GM23248 (cell line): ENCODE measurements at regions not wholly inside any gene's neighbourhood (a gene's known extent, or its start where the extent isn't known, plus 50 kb on each side); places are given as distances from the start of the nearest gene placed in this dataset.

Experiments used
- DNase-seq: peaks from one replicate; pipeline ENCODE4 v3.0.0-alpha.2; 2015
- H2AFZ ChIP-seq: fragments of 200-600 bp; sonication (generic); 2 replicates; pipeline ENCODE4 v1.6.1; 2016; ENCODE audit warnings: antibody characterized with exemption
- H3F3A ChIP-seq: fragments of 200-600 bp; sonication (generic); 2 replicates; pipeline ENCODE4 v1.6.1; 2016; ENCODE audit warnings: mild to moderate bottlenecking, antibody characterized with exemption, mixed run types; ENCODE audit not compliant: insufficient read depth
- H3K27ac ChIP-seq: fragments of 200-600 bp; sonication (generic); 2 replicates; pipeline ENCODE4 v1.5.1; 2016; ENCODE audit warnings: mild to moderate bottlenecking
- H3K27me3 ChIP-seq: fragments of 200-600 bp; sonication (generic); replicated peaks from 2 replicates; pipeline ENCODE4 v1.6.1; 2016; ENCODE audit warnings: mild to moderate bottlenecking; ENCODE audit not compliant: insufficient read depth
- H3K36me3 ChIP-seq: fragments of 200-600 bp; sonication (generic); 2 replicates; pipeline ENCODE4 v1.6.1; 2016; ENCODE audit warnings: low read depth, mild to moderate bottlenecking
- H3K4me1 ChIP-seq: fragments of 200-600 bp; sonication (generic); 2 replicates; pipeline ENCODE4 v1.6.1; 2016; ENCODE audit warnings: mild to moderate bottlenecking; ENCODE audit not compliant: insufficient read depth
- H3K4me2 ChIP-seq: fragments of 200-600 bp; sonication (generic); one replicate; pipeline ENCODE4 v1.6.1; 2016; ENCODE audit warnings: mild to moderate bottlenecking; ENCODE audit not compliant: unreplicated experiment
- H3K4me3 ChIP-seq: fragments of 200-600 bp; sonication (generic); 2 replicates; pipeline ENCODE4 v1.5.1; 2016; ENCODE audit warnings: mild to moderate bottlenecking
- H3K79me2 ChIP-seq: fragments of 200-600 bp; sonication (generic); 2 replicates; pipeline ENCODE4 v1.6.1; 2016; ENCODE audit warnings: mild to moderate bottlenecking; ENCODE audit not compliant: insufficient read depth
- H3K9ac ChIP-seq: fragments of 200-600 bp; sonication (generic); 2 replicates; pipeline ENCODE4 v1.6.1; 2016; ENCODE audit warnings: mild to moderate bottlenecking
- H3K9me2 ChIP-seq: fragments of 200-600 bp; sonication (generic); 2 replicates; pipeline ENCODE4 v1.6.1; 2016; ENCODE audit warnings: mixed run types, mild to moderate bottlenecking, moderate library complexity; ENCODE audit not compliant: insufficient read depth
- H3K9me3 ChIP-seq: fragments of 200-600 bp; sonication (generic); one replicate; pipeline ENCODE4 v1.6.1; 2017; ENCODE audit warnings: low read depth
- H4K20me1 ChIP-seq: fragments of 200-600 bp; sonication (generic); 2 replicates; pipeline ENCODE4 v1.6.0; 2016; ENCODE audit not compliant: insufficient read depth
- EZH2 ChIP-seq: fragments of 200-600 bp; sonication (generic); IDR thresholded peaks from 2 replicates; pipeline ENCODE4 v1.6.1; 2018; ENCODE audit warnings: antibody characterized with exemption, mild to moderate bottlenecking; ENCODE audit not compliant: insufficient read depth, poor library complexity, severe bottlenecking
- EZH2phosphoT487 ChIP-seq: fragments of 200-600 bp; sonication (generic); IDR thresholded peaks from 2 replicates; pipeline ENCODE4 v1.6.1; 2018; ENCODE audit warnings: antibody characterized with exemption, moderate library complexity, mild to moderate bottlenecking, low read depth; ENCODE audit not compliant: insufficient read depth
- WGBS, 2 experiments: methylation state at CpG; one replicate each; pipeline ENCODE4 v1.1.6; 2015 to 2017; ENCODE audit warnings: low lambda C conversion rate in 2 of 2, low coverage in 1 of 2; ENCODE audit errors: missing lambda C conversion rate in 2 of 2; 5-methylcytosine and 5-hydroxymethylcytosine counted together
- in situ Hi-C: fragments of 300-500 bp; cut with MboI; formaldehyde crosslinking; loops from 2 replicates; pipeline ENCODE4 v1.15.0; 2020

- no peaks in the 10 kb centered on the region for H4K20me1 ChIP-seq
- no peaks in the 10 kb centered on the region for H3K9me2 ChIP-seq
- no peaks in the 10 kb centered on the region for H3K36me3 ChIP-seq
- TF ChIP-seq EZH2phosphoT487 (no peak), EZH2 (no peak)
- H2AFZ ChIP-seq: no peak overlapping the region
- H3K4me3 ChIP-seq: no peak overlapping the region
- no peaks in the 10 kb centered on the region for H3K27me3 ChIP-seq
- H3K79me2 ChIP-seq: no peaks in the 10 kb centered on the region
- H3K9ac ChIP-seq: no peak overlapping the region
- no peaks in the 10 kb centered on the region for H3K9me3 ChIP-seq
- peak; percentile 77 for DNase-seq
- H3K4me1 ChIP-seq: peaks cover 10% of the 10 kb centered on the region
- WGBS, 2 experiments: 80 to 81% methylated on average over 15 of the region's 15 CpGs
- peaks cover 13% of the 10 kb centered on the region for H3F3A ChIP-seq
- in situ Hi-C loops: no loop called here
- H3K27ac ChIP-seq: no peak overlapping the region
- H3K4me2 ChIP-seq: no peak overlapping the region
Measured at GRCh38 chr18:59056706-59057492, 82.8 kb upstream of the SEC11C start.

- Histone ChIP-seq H3K27me3 (no peaks in the 10 kb centered on the region), H2AFZ (no peak overlapping the region), H4K20me1 (no peaks in the 10 kb centered on the region), H3K4me2 (no peak overlapping the region), H3F3A (peaks cover 13% of the 10 kb centered on the region), H3K79me2 (no peaks in the 10 kb centered on the region), H3K27ac (peak overlapping the region; percentile 46), H3K9me3 (no peaks in the 10 kb centered on the region), H3K9ac (peak overlapping the region; percentile 17; the same call in 1 of the 2 replicates), H3K9me2 (no peaks in the 10 kb centered on the region), H3K4me3 (no peak overlapping the region), H3K36me3 (no peaks in the 10 kb centered on the region), H3K4me1 (peaks cover 10% of the 10 kb centered on the region)
- in situ Hi-C loops: no loop called here
- 54 to 64% methylated on average over 4 of the region's 4 CpGs for WGBS, 2 experiments
- no peak for DNase-seq
- no peak for TF ChIP-seq EZH2
- TF ChIP-seq EZH2phosphoT487: no peak
Measured at GRCh38 chr18:59057493-59057795, 82.2 kb upstream of the SEC11C start.

DNA sequence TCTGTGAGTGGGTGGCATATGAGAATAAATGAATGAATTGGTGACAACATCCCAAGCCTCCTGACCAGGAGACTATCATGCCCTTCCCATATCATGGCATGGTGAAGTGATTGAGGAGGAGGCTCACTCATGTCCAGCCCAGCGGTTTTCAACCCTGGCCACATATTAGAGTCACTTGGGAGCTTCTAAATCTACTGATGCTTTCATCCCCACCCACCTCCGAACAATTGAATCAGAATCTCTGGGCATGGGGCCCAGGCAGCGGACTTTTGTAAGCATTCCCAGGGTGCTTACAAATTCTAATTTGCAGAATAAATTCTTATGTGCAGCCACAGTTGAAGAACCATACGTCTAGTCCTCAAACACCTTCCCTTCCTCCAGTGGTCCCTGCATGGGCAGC, 81.7 kb upstream of the SEC11C start:
- H3K27me3 ChIP-seq: no peaks in the 10 kb centered on the region
- in situ Hi-C loops: no loop called here
- no peaks in the 10 kb centered on the region for H3K9me2 ChIP-seq
- TF ChIP-seq EZH2phosphoT487 (no peak), EZH2 (no peak)
- WGBS, 2 experiments: 3 to 6% methylated on average over 4 of the region's 4 CpGs
- H4K20me1 ChIP-seq: no peaks in the 10 kb centered on the region
- peaks cover 13% of the 10 kb centered on the region for H3F3A ChIP-seq
- H3K9me3 ChIP-seq: no peaks in the 10 kb centered on the region
- H2AFZ ChIP-seq: no peak overlapping the region
- H3K4me1 ChIP-seq: peaks cover 10% of the 10 kb centered on the region
- H3K4me3 ChIP-seq: no peak overlapping the region
- peak overlapping the region; percentile 24 for H3K4me2 ChIP-seq
- DNase-seq: peak; percentile 94
- no peaks in the 10 kb centered on the region for H3K79me2 ChIP-seq
- peak overlapping the region; percentile 17; the same call in 1 of the 2 replicates for H3K9ac ChIP-seq
- H3K27ac ChIP-seq: peak overlapping the region; percentile 46
- H3K36me3 ChIP-seq: no peaks in the 10 kb centered on the region

- in situ Hi-C loops: no loop called here
- DNase-seq: no peak
- H3K27ac ChIP-seq: no peak overlapping the region
Measured at GRCh38 chr18:59059140-59059539, 80.5 kb upstream of the SEC11C start.

More at GRCh38 chr18:59059140-59059539, 80.5 kb upstream of the SEC11C start:
- Histone ChIP-seq H3F3A (peaks cover 13% of the 10 kb centered on the region), H3K4me3 (no peak overlapping the region), H3K9me3 (no peaks in the 10 kb centered on the region), H3K9me2 (no peaks in the 10 kb centered on the region), H2AFZ (no peak overlapping the region), H3K9ac (no peak overlapping the region), H3K36me3 (no peaks in the 10 kb centered on the region), H3K4me1 (peaks cover 10% of the 10 kb centered on the region), H3K27me3 (no peaks in the 10 kb centered on the region), H4K20me1 (no peaks in the 10 kb centered on the region), H3K79me2 (no peaks in the 10 kb centered on the region), H3K4me2 (no peak overlapping the region)
- 97 to 98% methylated on average over 4 of the region's 4 CpGs for WGBS, 2 experiments
- TF ChIP-seq EZH2phosphoT487: no peak
- no peak for TF ChIP-seq EZH2
